B cell (primary cell): ENCODE measurements at regions not wholly inside any gene's neighbourhood (a gene's known extent, or its start where the extent isn't known, plus 50 kb on each side); places are given as distances from the start of the nearest gene placed in this dataset.

Source experiments
- ATAC-seq: fragments of 200-7000 bp; cut with Tn5 transposase; one replicate; pipeline ENCODE4 v1.10.0; 2021; ENCODE audit warnings: low read depth, mild to moderate bottlenecking, moderate number of reproducible peaks, moderate library complexity
- CTCF ChIA-PET: fragments of 350-600 bp; sonication (Branson Sonifier 250); formaldehyde crosslinking; loops from one replicate; lab custom pipeline; 2021; ENCODE audit warnings: antibody characterized with exemption, inconsistent platforms; lab: Charles Lee
- POLR2A ChIA-PET: fragments of 350-600 bp; sonication (Branson Sonifier 250); formaldehyde crosslinking; loops from one replicate; lab custom pipeline; 2021; ENCODE audit warnings: antibody characterized with exemption; lab: Charles Lee
- DNase-seq: peaks from one replicate; pipeline ENCODE4 v3.0.0; 2013
- H2AFZ ChIP-seq: 2 replicates; pipeline ENCODE4 v1.6.1; 2012; ENCODE audit warnings: mild to moderate bottlenecking, low read depth, low read length; ENCODE audit not compliant: insufficient read depth, poor library complexity, severe bottlenecking
- H3K27ac ChIP-seq, 2 donors: 1 replicate in 1 of 2; 2 replicates in 1 of 2; pipeline ENCODE4 v1.5.1; 2012 to 2013; ENCODE audit warnings: low read length in 2 of 2, mild to moderate bottlenecking in 2 of 2, moderate library complexity in 1 of 2
- H3K27me3 ChIP-seq, 4 experiments: fragments of 200-600 bp in 1 of 4; sonication (generic) in 1 of 4; replicated peaks in 1 of 4; 1 replicate in 2 of 4; 2 replicates in 2 of 4; pipeline versions ENCODE4 v1.6.1 to v1.7.0; 2013 to 2016; ENCODE audit warnings: low read length in 3 of 4, mild to moderate bottlenecking in 2 of 4, mixed read lengths in 1 of 4, moderate library complexity in 1 of 4; ENCODE audit not compliant: insufficient read depth in 4 of 4, control insufficient read depth in 3 of 4; ENCODE audit errors: control extremely low read depth in 1 of 4
- H3K36me3 ChIP-seq, 2 experiments: replicated peaks in 1 of 2; 1 replicate in 1 of 2; 2 replicates in 1 of 2; pipeline versions ENCODE4 v1.6.1 to v1.7.1; 2013; ENCODE audit warnings: low read length in 1 of 2; ENCODE audit not compliant: insufficient read depth in 2 of 2, control insufficient read depth in 1 of 2; ENCODE audit errors: control extremely low read depth in 1 of 2, extremely low read depth in 1 of 2
- H3K4me1 ChIP-seq, 2 donors: fragments of 200-600 bp in 1 of 2; sonication (generic) in 1 of 2; 1 replicate in 1 of 2; 2 replicates in 1 of 2; pipeline versions ENCODE4 v1.5.1 to v1.6.1; 2013 to 2017; ENCODE audit warnings: low read length in 2 of 2; ENCODE audit not compliant: control insufficient read depth in 2 of 2, insufficient read depth in 2 of 2
- H3K4me2 ChIP-seq: replicated peaks from 2 replicates; pipeline ENCODE3; 2012; ENCODE audit warnings: mild to moderate bottlenecking, low read depth, low read length; ENCODE audit not compliant: poor library complexity, severe bottlenecking
- H3K4me3 ChIP-seq, 5 experiments: fragments of 200-600 bp in 1 of 5; sonication (generic) in 1 of 5; 1 replicate in 3 of 5; 2 replicates in 2 of 5; pipeline versions ENCODE4 v1.5.1 to v1.7.0; 2011 to 2016; ENCODE audit warnings: low read length in 4 of 5, mild to moderate bottlenecking in 4 of 5, low read depth in 2 of 5, control low read depth in 1 of 5, moderate library complexity in 1 of 5; ENCODE audit not compliant: insufficient read depth in 1 of 5; ENCODE audit errors: control extremely low read depth in 1 of 5, extremely low read depth in 1 of 5
- H3K79me2 ChIP-seq: fragments of 200-600 bp; sonication (generic); one replicate; pipeline ENCODE4 v1.6.0; 2016; ENCODE audit warnings: low read length; ENCODE audit not compliant: control insufficient read depth, insufficient read depth
- H3K9ac ChIP-seq: fragments of 200-600 bp; sonication (generic); 2 replicates; pipeline ENCODE4 v1.6.1; 2017; ENCODE audit warnings: mild to moderate bottlenecking, low read length, moderate library complexity
- H3K9me3 ChIP-seq, 3 donors: one replicate each; pipeline versions ENCODE4 v1.6.1 to v1.7.1; 2013; ENCODE audit warnings: low read length in 2 of 3; ENCODE audit not compliant: control insufficient read depth in 2 of 3, insufficient read depth in 1 of 3; ENCODE audit errors: control extremely low read depth in 1 of 3
- H4K20me1 ChIP-seq: 2 replicates; pipeline ENCODE4 v1.6.0; 2012; ENCODE audit warnings: mild to moderate bottlenecking, low read length; ENCODE audit not compliant: insufficient read depth, control insufficient read depth, poor library complexity, severe bottlenecking
- H3K27ac Mint-ChIP-seq: one replicate; pipeline ENCODE4 v1.8.0; 2021; ENCODE audit warnings: mixed read lengths
- H3K27me3 Mint-ChIP-seq: one replicate; pipeline ENCODE4 v1.8.0; 2021; ENCODE audit warnings: mixed read lengths
- H3K4me1 Mint-ChIP-seq: one replicate; pipeline ENCODE4 v1.8.0; 2021; ENCODE audit warnings: mixed read lengths
- H3K4me3 Mint-ChIP-seq: one replicate; pipeline ENCODE4 v1.8.0; 2021; ENCODE audit warnings: mixed read lengths
- H3K9me3 Mint-ChIP-seq: one replicate; pipeline ENCODE4 v1.8.0; 2022; ENCODE audit warnings: mixed read lengths; ENCODE audit not compliant: insufficient read depth
- CTCF ChIP-seq: fragments of 200-600 bp; IDR thresholded peaks from one replicate; pipeline ENCODE4 v1.8.0; 2022; ENCODE audit warnings: antibody characterized with exemption, mild to moderate bottlenecking
- EZH2 ChIP-seq: IDR thresholded peaks from 2 replicates; pipeline ENCODE4 v1.6.1; 2012; ENCODE audit warnings: borderline replicate concordance, low read depth, mild to moderate bottlenecking, moderate library complexity, low read length; ENCODE audit not compliant: insufficient read depth, poor library complexity, severe bottlenecking
- WGBS: methylation state at CpG from one replicate; pipeline ENCODE4 v1.1.5; 2013; ENCODE audit warnings: missing lambda C conversion rate; ENCODE audit not compliant: insufficient coverage; 5-methylcytosine and 5-hydroxymethylcytosine counted together
- intact Hi-C: fragments of 100-400 bp; cut with micrococcal nuclease; formaldehyde crosslinking; loops from one replicate; pipeline ENCODE4 v1.10.0; 2022

GRCh38 chr11:81840380-81840779 lies 893.3 kb downstream of the FAM181B start:
- ATAC-seq (no peak), DNase-seq (no peak)
- Histone ChIP-seq H3K27ac (no peak overlapping the region), H3K9me3 (no peaks in the 10 kb centered on the region), H2AFZ (no peak overlapping the region), H3K9ac (no peak overlapping the region), H3K27me3 (no peaks in the 10 kb centered on the region), H3K4me1 (no peaks in the 10 kb centered on the region), H3K79me2 (no peaks in the 10 kb centered on the region), H3K4me3 (no peak overlapping the region), H4K20me1 (no peaks in the 10 kb centered on the region), H3K4me2 (no peak overlapping the region), H3K36me3 (no peaks in the 10 kb centered on the region)
- Mint-ChIP-seq H3K27ac (no peak overlapping the region), H3K4me1 (no peaks in the 10 kb centered on the region), H3K4me3 (no peak overlapping the region), H3K9me3 (peaks cover 2% of the 10 kb centered on the region), H3K27me3 (peaks cover 3% of the 10 kb centered on the region)
- intact Hi-C loops = no loop called here
- CTCF ChIA-PET = no interaction called here
- TF ChIP-seq CTCF = no peak
- no peak for TF ChIP-seq EZH2
- POLR2A ChIA-PET = no interaction called here
- WGBS = 91% methylated on average over 3 of the region's 5 CpGs

- WGBS = no CpG with 5 or more reads among the region's 1 CpG
- no peak for ATAC-seq
- H3K27me3 Mint-ChIP-seq = peaks cover 3% of the 10 kb centered on the region
- Histone ChIP-seq H3K9ac (no peak overlapping the region), H3K9me3 (no peaks in the 10 kb centered on the region), H3K4me1 (no peaks in the 10 kb centered on the region), H3K4me3 (no peak overlapping the region), H4K20me1 (no peaks in the 10 kb centered on the region), H3K36me3 (no peaks in the 10 kb centered on the region), H3K27me3 (no peaks in the 10 kb centered on the region), H3K4me2 (no peak overlapping the region), H3K27ac (no peak overlapping the region), H2AFZ (no peak overlapping the region), H3K79me2 (no peaks in the 10 kb centered on the region)
- no peaks in the 10 kb centered on the region for H3K4me1 Mint-ChIP-seq
- POLR2A ChIA-PET = no interaction called here
- no peak overlapping the region for H3K27ac Mint-ChIP-seq
- H3K4me3 Mint-ChIP-seq = no peak overlapping the region
- intact Hi-C loops = no loop called here
- CTCF ChIA-PET = no interaction called here
- TF ChIP-seq EZH2 = no peak
- TF ChIP-seq CTCF = no peak
- DNase-seq = no peak
- peaks cover 2% of the 10 kb centered on the region for H3K9me3 Mint-ChIP-seq
These were observed 893.7 kb downstream of the FAM181B start for GRCh38 chr11:81839976-81840375.
